ENCODE measurements at regions not wholly inside any gene's neighbourhood (a gene's known extent, or its start where the extent isn't known, plus 50 kb on each side); places are given as distances from the start of the nearest gene placed in this dataset.

DNA sequence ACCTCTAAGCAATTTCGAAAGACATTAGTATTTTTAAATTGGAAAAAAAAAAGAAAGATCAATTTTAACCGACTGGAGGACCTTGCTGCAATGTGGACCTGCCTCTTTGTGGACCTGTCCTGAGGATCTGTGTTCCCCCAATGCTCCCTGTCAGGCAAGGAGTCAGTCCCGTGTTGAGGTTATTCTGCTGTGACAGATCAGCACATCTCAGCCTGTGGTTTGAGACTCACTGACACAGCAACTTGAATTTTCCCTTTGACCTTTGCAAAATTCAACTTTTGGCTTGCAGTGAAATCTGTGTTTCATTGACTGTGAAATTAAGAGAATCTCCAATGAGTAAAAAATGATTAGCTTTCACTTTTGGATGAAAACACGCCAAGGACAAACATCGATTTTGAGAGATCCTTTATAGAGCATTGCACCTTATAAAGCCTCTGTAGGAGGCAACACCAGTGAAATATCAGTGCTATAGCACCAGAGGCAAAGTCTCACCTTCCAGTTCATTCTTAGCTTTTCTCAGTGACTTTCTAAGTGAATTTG, 186.9 kb downstream of the GPAT3 start:
- H3K9ac ChIP-seq (ENCODE audit: low read length) = no peak overlapping the region
- no peaks in the 10 kb centered on the region for H3K4me1 ChIP-seq (ENCODE audit: control insufficient read depth, low read depth, low read length)
- no peaks in the 10 kb centered on the region for H3K36me3 ChIP-seq (ENCODE audit: control insufficient read depth, low read depth, low read length)
- no peaks in the 10 kb centered on the region for H3K9me3 ChIP-seq (ENCODE audit: control insufficient read depth, low read depth, low read length)
- H3K27me3 ChIP-seq (ENCODE audit: control insufficient read depth, insufficient read depth, low read length) = no peaks in the 10 kb centered on the region
- H3K4me3 ChIP-seq (ENCODE audit: low read length) = no peak overlapping the region
- no peak overlapping the region for H3K27ac ChIP-seq (ENCODE audit: low read length)

DNA sequence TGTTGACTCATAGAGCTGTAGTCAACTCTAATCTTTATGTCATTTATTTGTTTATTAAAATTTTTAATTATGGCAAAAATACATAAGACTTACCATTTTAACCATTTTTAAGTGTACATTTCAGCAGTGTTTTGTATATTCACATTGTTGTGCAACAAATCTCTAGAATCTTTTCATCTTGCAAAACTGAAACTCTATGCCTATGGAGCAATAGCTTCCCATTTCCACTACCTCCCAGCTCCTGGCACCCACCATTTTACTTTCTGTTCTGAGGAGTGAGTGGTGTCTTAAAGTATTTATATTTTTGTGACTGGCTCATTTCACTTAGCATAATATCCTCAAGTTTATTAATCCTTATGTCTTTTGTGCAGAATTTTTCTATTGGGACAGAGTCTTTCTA, 181.0 kb downstream of the GPAT3 start:
- H3K9ac ChIP-seq (ENCODE audit: low read length) = no peak overlapping the region
- H3K36me3 ChIP-seq (ENCODE audit: control insufficient read depth, low read depth, low read length) = no peaks in the 10 kb centered on the region
- H3K27ac ChIP-seq (ENCODE audit: low read length) = no peak overlapping the region
- H3K4me1 ChIP-seq (ENCODE audit: control insufficient read depth, low read depth, low read length) = peaks cover 10% of the 10 kb centered on the region
- no peaks in the 10 kb centered on the region for H3K27me3 ChIP-seq (ENCODE audit: control insufficient read depth, insufficient read depth, low read length)
- no peaks in the 10 kb centered on the region for H3K9me3 ChIP-seq (ENCODE audit: control insufficient read depth, low read depth, low read length)
- H3K4me3 ChIP-seq (ENCODE audit: low read length) = no peak overlapping the region

DNA sequence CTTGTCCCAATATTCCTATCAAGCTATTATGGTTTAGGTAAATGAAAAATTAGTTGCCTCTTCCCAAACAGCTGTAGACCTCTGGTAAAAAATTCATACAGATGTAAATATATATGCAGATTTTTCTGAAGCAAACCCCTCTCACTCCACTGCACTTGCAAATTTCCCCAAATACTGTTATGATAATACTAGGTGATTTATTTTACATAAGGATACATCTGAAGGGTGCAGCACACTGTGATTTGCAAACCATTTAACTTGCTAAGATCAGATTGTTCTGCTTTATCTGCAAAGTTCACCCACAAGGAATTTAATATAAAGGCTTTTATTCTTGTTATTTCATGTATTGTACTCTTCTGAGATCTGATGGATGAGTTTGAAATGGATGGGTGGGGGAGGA, 177.0 kb downstream of the GPAT3 start:
- no peaks in the 10 kb centered on the region for H3K9me3 ChIP-seq (ENCODE audit: control insufficient read depth, low read depth, low read length)
- H3K9ac ChIP-seq (ENCODE audit: low read length) = no peak overlapping the region
- no peak overlapping the region for H3K27ac ChIP-seq (ENCODE audit: low read length)
- H3K36me3 ChIP-seq (ENCODE audit: control insufficient read depth, low read depth, low read length) = no peaks in the 10 kb centered on the region
- H3K27me3 ChIP-seq (ENCODE audit: control insufficient read depth, insufficient read depth, low read length) = no peaks in the 10 kb centered on the region
- H3K4me3 ChIP-seq (ENCODE audit: low read length) = no peak overlapping the region
- peaks cover 25% of the 10 kb centered on the region for H3K4me1 ChIP-seq (ENCODE audit: control insufficient read depth, low read depth, low read length)

DNA sequence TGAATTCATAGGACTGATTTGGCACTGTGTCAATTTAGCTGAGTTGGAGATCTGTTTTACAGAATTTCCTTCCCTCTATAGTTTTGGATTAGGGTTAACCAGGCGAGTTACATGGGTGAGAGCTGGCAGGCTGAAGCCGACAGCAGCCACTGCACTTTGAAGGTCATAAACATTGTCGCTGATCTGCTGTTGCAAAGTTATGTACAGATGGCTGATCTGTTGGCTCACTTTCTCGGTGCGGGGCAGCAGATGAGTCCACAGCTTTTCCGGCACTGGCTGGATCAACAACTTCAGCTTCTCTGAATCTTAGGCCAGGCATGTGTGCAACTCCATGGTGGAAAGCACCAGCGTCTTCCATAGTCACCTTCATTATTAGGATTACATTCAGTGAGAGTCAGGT, 173.7 kb downstream of the GPAT3 start:
- no peaks in the 10 kb centered on the region for H3K36me3 ChIP-seq (ENCODE audit: control insufficient read depth, low read depth, low read length)
- peaks cover 30% of the 10 kb centered on the region for H3K4me1 ChIP-seq (ENCODE audit: control insufficient read depth, low read depth, low read length)
- H3K9me3 ChIP-seq (ENCODE audit: control insufficient read depth, low read depth, low read length) = no peaks in the 10 kb centered on the region
- H3K4me3 ChIP-seq (ENCODE audit: low read length) = no peak overlapping the region
- no peak overlapping the region for H3K9ac ChIP-seq (ENCODE audit: low read length)
- no peak overlapping the region for H3K27ac ChIP-seq (ENCODE audit: low read length)
- H3K27me3 ChIP-seq (ENCODE audit: control insufficient read depth, insufficient read depth, low read length) = no peaks in the 10 kb centered on the region

DNA sequence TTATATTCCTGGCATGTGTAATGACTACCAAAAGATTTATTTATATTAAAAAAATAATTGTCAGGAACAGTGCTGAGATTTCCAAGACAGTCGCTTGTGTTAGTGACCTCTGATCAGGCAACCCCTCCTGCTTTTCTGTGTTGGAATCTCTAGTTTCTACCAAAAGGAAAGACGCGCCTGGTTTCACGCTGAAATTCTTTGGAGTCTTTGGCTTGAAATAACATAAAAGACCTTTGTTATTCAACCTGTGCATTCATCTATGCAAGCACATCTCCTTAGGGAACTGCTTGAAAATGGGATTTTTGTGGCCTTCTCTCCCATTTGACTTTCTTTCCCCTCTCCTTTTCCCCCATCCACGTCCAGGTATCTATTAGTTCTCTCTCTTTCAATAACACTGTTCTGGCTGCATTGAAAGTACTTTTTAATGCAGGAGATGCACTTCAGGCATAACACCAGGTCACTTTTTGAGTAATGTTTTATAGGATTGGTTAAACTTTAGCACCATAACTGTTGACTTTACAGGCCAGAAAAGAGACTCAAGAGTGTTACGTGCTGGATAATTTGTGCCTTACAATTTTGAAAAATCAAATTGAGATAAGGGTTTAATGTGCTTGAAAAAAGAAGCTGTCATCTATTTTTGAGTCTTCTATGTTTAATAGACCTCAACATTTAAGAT, 172.7 kb downstream of the GPAT3 start:
- no peak overlapping the region for H3K27ac ChIP-seq (ENCODE audit: low read length)
- no peak overlapping the region for H3K9ac ChIP-seq (ENCODE audit: low read length)
- peaks cover 30% of the 10 kb centered on the region for H3K4me1 ChIP-seq (ENCODE audit: control insufficient read depth, low read depth, low read length)
- H3K9me3 ChIP-seq (ENCODE audit: control insufficient read depth, low read depth, low read length) = no peaks in the 10 kb centered on the region
- no peak overlapping the region for H3K4me3 ChIP-seq (ENCODE audit: low read length)
- H3K27me3 ChIP-seq (ENCODE audit: control insufficient read depth, insufficient read depth, low read length) = no peaks in the 10 kb centered on the region
- H3K36me3 ChIP-seq (ENCODE audit: control insufficient read depth, low read depth, low read length) = no peaks in the 10 kb centered on the region

DNA sequence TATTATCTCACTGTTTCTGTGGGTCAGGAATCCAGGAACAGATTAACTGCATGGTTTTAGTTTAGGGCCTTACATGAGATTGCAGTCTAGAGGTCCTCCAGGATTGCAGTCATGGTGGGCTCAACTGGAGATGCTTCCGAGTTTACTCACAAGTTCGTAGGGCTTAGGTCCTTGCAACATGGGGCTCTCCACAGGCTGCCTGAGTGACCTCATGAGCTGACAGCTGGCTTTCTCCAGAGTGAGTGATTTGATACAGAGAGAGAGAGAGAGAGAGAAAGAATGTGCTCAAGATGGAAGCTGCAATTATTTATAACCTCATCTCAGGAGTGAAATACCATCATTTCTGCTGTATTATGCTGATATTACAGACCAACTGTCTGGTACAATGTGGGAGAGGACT, 168.9 kb downstream of the GPAT3 start:
- H3K9ac ChIP-seq (ENCODE audit: low read length) = no peak overlapping the region
- H3K36me3 ChIP-seq (ENCODE audit: control insufficient read depth, low read depth, low read length) = no peaks in the 10 kb centered on the region
- no peaks in the 10 kb centered on the region for H3K27me3 ChIP-seq (ENCODE audit: control insufficient read depth, insufficient read depth, low read length)
- H3K9me3 ChIP-seq (ENCODE audit: control insufficient read depth, low read depth, low read length) = no peaks in the 10 kb centered on the region
- no peak overlapping the region for H3K27ac ChIP-seq (ENCODE audit: low read length)
- H3K4me3 ChIP-seq (ENCODE audit: low read length) = no peak overlapping the region
- peaks cover 19% of the 10 kb centered on the region for H3K4me1 ChIP-seq (ENCODE audit: control insufficient read depth, low read depth, low read length)

DNA sequence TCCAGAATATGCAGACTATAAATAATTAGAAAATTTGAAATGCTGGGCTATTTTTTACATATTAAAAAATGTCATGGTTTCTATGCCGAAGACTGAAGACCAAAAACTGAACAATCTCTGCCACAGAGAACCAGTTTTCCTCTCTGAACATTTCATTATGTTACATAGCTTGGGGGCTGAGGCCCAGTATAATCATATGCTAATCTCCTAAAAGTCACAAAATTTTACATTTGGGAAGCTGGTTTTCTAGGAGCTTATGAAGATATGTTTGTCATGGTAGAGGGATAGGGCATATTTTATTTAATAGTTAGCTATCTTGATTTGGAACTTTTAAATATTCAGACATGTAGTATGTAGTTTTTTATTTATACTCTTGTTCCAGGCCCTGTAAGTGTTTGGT, 167.8 kb downstream of the GPAT3 start:
- no peak overlapping the region for H3K4me3 ChIP-seq (ENCODE audit: low read length)
- no peak overlapping the region for H3K27ac ChIP-seq (ENCODE audit: low read length)
- no peaks in the 10 kb centered on the region for H3K36me3 ChIP-seq (ENCODE audit: control insufficient read depth, low read depth, low read length)
- no peaks in the 10 kb centered on the region for H3K9me3 ChIP-seq (ENCODE audit: control insufficient read depth, low read depth, low read length)
- H3K9ac ChIP-seq (ENCODE audit: low read length) = no peak overlapping the region
- peaks cover 11% of the 10 kb centered on the region for H3K4me1 ChIP-seq (ENCODE audit: control insufficient read depth, low read depth, low read length)
- H3K27me3 ChIP-seq (ENCODE audit: control insufficient read depth, insufficient read depth, low read length) = no peaks in the 10 kb centered on the region

DNA sequence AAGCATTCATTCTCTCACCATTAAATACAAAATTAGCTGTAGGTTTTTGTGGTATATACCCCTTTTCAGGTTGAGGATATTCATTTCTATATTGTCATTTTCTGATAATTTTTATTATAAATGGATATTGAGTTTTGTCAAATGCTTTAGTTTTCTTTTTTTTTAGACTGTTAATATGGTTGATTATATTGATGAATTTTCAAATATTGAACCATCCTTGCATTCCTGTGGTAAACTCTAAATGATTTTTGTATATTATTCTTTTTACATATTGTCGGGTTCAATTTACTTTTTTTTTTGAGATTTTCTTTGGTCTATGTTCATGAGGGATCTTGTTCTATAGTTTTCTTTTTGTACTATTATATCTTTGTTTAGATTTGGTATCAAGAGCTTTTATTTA, 165.1 kb downstream of the GPAT3 start:
- H3K4me1 ChIP-seq (ENCODE audit: control insufficient read depth, low read depth, low read length) = no peaks in the 10 kb centered on the region
- no peak overlapping the region for H3K4me3 ChIP-seq (ENCODE audit: low read length)
- no peaks in the 10 kb centered on the region for H3K9me3 ChIP-seq (ENCODE audit: control insufficient read depth, low read depth, low read length)

DNA sequence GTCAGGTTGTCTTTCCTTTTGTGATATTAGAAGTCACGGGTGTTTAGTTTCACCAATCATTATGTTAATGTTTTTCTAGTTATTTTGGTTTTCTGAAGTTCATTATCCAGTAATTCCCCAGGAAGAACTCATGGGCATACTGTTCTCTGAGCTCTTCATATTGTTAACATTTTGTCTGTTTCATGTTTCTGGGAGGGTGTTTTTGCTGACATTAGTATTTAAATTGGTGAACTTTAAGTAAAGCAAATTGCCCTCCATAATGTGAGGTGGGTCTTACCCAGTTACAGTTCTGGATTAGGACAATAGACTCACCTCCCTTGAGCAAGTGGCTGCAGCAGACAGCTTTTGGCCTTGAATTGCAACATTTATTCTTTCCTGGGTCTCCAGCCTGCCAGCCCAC, 163.4 kb downstream of the GPAT3 start:
- H3K4me3 ChIP-seq (ENCODE audit: low read length) = no peak overlapping the region
- no peak overlapping the region for H3K27ac ChIP-seq (ENCODE audit: low read length)
- H3K9me3 ChIP-seq (ENCODE audit: control insufficient read depth, low read depth, low read length) = no peaks in the 10 kb centered on the region
- H3K4me1 ChIP-seq (ENCODE audit: control insufficient read depth, low read depth, low read length) = no peaks in the 10 kb centered on the region
- H3K36me3 ChIP-seq (ENCODE audit: control insufficient read depth, low read depth, low read length) = no peaks in the 10 kb centered on the region
- no peak overlapping the region for H3K9ac ChIP-seq (ENCODE audit: low read length)
- H3K27me3 ChIP-seq (ENCODE audit: control insufficient read depth, insufficient read depth, low read length) = no peaks in the 10 kb centered on the region

More for the DNA sequence above, 165.1 kb downstream of the GPAT3 start:
- Histone ChIP-seq H3K27me3 (ENCODE audit: control insufficient read depth, insufficient read depth, low read length) (no peaks in the 10 kb centered on the region), H3K27ac (ENCODE audit: low read length) (no peak overlapping the region), H3K9ac (ENCODE audit: low read length) (no peak overlapping the region), H3K36me3 (ENCODE audit: control insufficient read depth, low read depth, low read length) (no peaks in the 10 kb centered on the region)

DNA sequence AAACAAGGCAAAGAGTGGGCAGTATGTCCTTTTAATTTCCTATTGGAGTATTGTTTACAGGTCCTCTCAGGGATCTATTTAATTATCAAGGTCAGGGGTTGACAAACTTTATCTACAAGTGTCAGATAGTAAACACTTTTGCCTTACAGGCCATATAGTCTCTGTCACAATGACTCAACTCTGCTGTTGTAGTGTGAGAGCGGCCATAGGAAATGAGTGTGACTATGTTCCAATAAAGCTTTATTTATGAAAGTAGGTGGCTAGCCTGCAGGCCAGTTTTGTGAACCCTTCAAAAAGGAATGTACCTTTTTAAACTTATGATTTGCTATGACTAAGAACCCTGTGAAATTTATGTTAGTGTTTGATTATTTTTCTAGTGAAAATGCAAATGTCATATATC, 156.1 kb downstream of the GPAT3 start:
- Histone ChIP-seq H3K36me3 (ENCODE audit: control insufficient read depth, low read depth, low read length) (no peaks in the 10 kb centered on the region), H3K9ac (ENCODE audit: low read length) (no peak overlapping the region), H3K27ac (ENCODE audit: low read length) (no peak overlapping the region), H3K4me3 (ENCODE audit: low read length) (no peak overlapping the region), H3K4me1 (ENCODE audit: control insufficient read depth, low read depth, low read length) (no peaks in the 10 kb centered on the region), H3K9me3 (ENCODE audit: control insufficient read depth, low read depth, low read length) (no peaks in the 10 kb centered on the region), H3K27me3 (ENCODE audit: control insufficient read depth, insufficient read depth, low read length) (no peaks in the 10 kb centered on the region)

DNA sequence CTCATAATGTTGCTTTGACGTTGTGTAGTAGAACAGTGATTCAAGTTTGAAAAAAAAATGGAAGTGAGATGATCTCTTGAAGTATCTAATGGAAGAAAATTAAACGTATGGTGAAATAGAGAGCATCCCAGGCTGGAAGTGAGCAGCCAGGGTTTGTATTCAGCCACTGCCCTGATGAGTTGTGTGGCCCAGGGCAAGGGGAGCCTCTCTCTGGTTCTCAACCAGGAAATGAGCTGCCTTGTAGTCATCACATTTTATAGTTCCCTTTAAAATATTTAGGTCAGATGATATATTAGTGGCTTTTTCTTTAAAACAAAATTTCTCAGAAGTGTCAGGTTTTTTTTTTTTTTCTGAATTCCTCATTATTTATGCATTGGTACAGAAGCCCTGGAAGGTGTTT, 150.3 kb downstream of the GPAT3 start:
- Histone ChIP-seq H3K4me3 (ENCODE audit: low read length) (no peak overlapping the region), H3K27ac (ENCODE audit: low read length) (no peak overlapping the region), H3K36me3 (ENCODE audit: control insufficient read depth, low read depth, low read length) (no peaks in the 10 kb centered on the region), H3K9ac (ENCODE audit: low read length) (no peak overlapping the region), H3K27me3 (ENCODE audit: control insufficient read depth, insufficient read depth, low read length) (no peaks in the 10 kb centered on the region), H3K9me3 (ENCODE audit: control insufficient read depth, low read depth, low read length) (no peaks in the 10 kb centered on the region), H3K4me1 (ENCODE audit: control insufficient read depth, low read depth, low read length) (no peaks in the 10 kb centered on the region)

DNA sequence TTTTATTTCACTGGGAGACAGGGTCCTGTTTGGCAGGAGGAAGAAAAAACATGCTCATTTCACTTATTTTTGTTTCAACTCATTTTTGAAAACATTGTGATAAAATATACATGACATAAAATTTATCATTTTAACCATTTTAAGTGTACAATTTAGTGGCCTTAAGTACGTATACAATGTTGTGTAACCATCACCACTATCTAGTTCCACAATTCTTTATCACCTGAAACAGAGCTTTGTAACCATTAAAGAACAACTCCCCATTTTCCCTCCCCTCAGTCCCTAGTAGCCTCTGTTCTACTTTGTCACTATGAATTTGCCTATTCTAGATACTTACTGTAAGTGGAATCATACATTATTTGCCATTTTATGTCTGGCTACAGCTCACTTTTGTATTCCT, 143.8 kb downstream of the GPAT3 start:
- Histone ChIP-seq H3K9ac (ENCODE audit: low read length) (no peak overlapping the region), H3K9me3 (ENCODE audit: control insufficient read depth, low read depth, low read length) (no peaks in the 10 kb centered on the region), H3K4me3 (ENCODE audit: low read length) (no peak overlapping the region), H3K36me3 (ENCODE audit: control insufficient read depth, low read depth, low read length) (no peaks in the 10 kb centered on the region), H3K27me3 (ENCODE audit: control insufficient read depth, insufficient read depth, low read length) (no peaks in the 10 kb centered on the region), H3K4me1 (ENCODE audit: control insufficient read depth, low read depth, low read length) (no peaks in the 10 kb centered on the region), H3K27ac (ENCODE audit: low read length) (no peak overlapping the region)

Measured in iPS-18a (cell line).